Natural killer cell (primary cell): ENCODE measurements at regions not wholly inside any gene's neighbourhood (a gene's known extent, or its start where the extent isn't known, plus 50 kb on each side); places are given as distances from the start of the nearest gene placed in this dataset.

ENCODE experiments used
- ATAC-seq, 3 donors: fragments of 150-1000 bp in 2 of 3; fragments of 200-7000 bp in 1 of 3; cut with Tn5 transposase; 1 replicate in 1 of 3; 2 replicates in 2 of 3; pipeline ENCODE4 v1.10.0; 2021; ENCODE audit warnings: mild to moderate bottlenecking in 2 of 3, moderate library complexity in 2 of 3
- DNase-seq, 2 donors: peaks; one replicate each; pipeline versions ENCODE4 v3.0.0 to v3.0.0-alpha.2; 2013 to 2021; ENCODE audit warnings: mixed read lengths in 1 of 2
- H3K27ac ChIP-seq: one replicate; pipeline ENCODE4 v1.5.1; 2013; ENCODE audit warnings: mild to moderate bottlenecking, low read length
- H3K27me3 ChIP-seq: one replicate; pipeline ENCODE4 v1.6.1; 2013; ENCODE audit warnings: low read length; ENCODE audit not compliant: control insufficient read depth, insufficient read depth
- H3K36me3 ChIP-seq: one replicate; pipeline ENCODE4 v1.6.1; 2013; ENCODE audit warnings: low read length; ENCODE audit not compliant: control insufficient read depth, insufficient read depth
- H3K4me1 ChIP-seq: one replicate; pipeline ENCODE4 v1.6.1; 2013; ENCODE audit warnings: low read length; ENCODE audit not compliant: control insufficient read depth, insufficient read depth
- H3K4me3 ChIP-seq: one replicate; pipeline ENCODE4 v1.5.1; 2013; ENCODE audit warnings: low read length
- H3K9me3 ChIP-seq: one replicate; pipeline ENCODE4 v1.6.1; 2013; ENCODE audit warnings: low read length; ENCODE audit not compliant: control insufficient read depth, insufficient read depth
- H3K27ac Mint-ChIP-seq, 2 donors: one replicate each; pipeline ENCODE4 v1.8.0; 2022; ENCODE audit warnings: mild to moderate bottlenecking in 2 of 2, mixed read lengths in 2 of 2, moderate library complexity in 1 of 2
- H3K27me3 Mint-ChIP-seq, 2 donors: one replicate each; pipeline ENCODE4 v1.8.0; 2022; ENCODE audit warnings: low read depth in 2 of 2, mixed read lengths in 2 of 2
- H3K36me3 Mint-ChIP-seq: one replicate; pipeline ENCODE4 v1.8.0; 2022; ENCODE audit warnings: mixed read lengths
- H3K4me1 Mint-ChIP-seq, 2 donors: one replicate each; pipeline ENCODE4 v1.8.0; 2022; ENCODE audit warnings: mixed read lengths in 2 of 2
- H3K4me3 Mint-ChIP-seq: one replicate; pipeline ENCODE4 v1.8.0; 2022; ENCODE audit warnings: mild to moderate bottlenecking, moderate library complexity, mixed read lengths
- H3K9me3 Mint-ChIP-seq, 2 donors: one replicate each; pipeline ENCODE4 v1.8.0; 2022; ENCODE audit warnings: mixed read lengths in 2 of 2
- WGBS: methylation state at CpG from one replicate; pipeline ENCODE4 v1.1.7; 2013; ENCODE audit warnings: missing lambda C conversion rate; ENCODE audit not compliant: insufficient coverage; 5-methylcytosine and 5-hydroxymethylcytosine counted together
- intact Hi-C: fragments of 100-400 bp; cut with micrococcal nuclease; formaldehyde crosslinking; loops from one replicate; pipeline ENCODE4 v1.14.2; 2022
- TF ChIP-seq, protein P1 (sequence below): fragments of 200-600 bp; IDR thresholded peaks from one replicate; pipeline ENCODE4 v1.8.0; 2022; ENCODE audit warnings: antibody characterized with exemption

- H3K36me3 ChIP-seq, result peaks cover 23% of the 10 kb centered on the region
- ATAC-seq, result no peak
- no peaks in the 10 kb centered on the region for H3K4me1 ChIP-seq
- WGBS, result 93% methylated on average over 15 of the region's 18 CpGs
- no peaks in the 10 kb centered on the region for H3K9me3 ChIP-seq
- Mint-ChIP-seq H3K36me3 (no peaks in the 10 kb centered on the region), H3K27me3 (no peaks in the 10 kb centered on the region), H3K4me3 (no peak overlapping the region), H3K4me1 (peaks cover 0 to 5% of the 10 kb centered on the region in 2 donors), H3K27ac (no peak overlapping the region), H3K9me3 (no peaks in the 10 kb centered on the region)
- TF ChIP-seq, protein P1, sequence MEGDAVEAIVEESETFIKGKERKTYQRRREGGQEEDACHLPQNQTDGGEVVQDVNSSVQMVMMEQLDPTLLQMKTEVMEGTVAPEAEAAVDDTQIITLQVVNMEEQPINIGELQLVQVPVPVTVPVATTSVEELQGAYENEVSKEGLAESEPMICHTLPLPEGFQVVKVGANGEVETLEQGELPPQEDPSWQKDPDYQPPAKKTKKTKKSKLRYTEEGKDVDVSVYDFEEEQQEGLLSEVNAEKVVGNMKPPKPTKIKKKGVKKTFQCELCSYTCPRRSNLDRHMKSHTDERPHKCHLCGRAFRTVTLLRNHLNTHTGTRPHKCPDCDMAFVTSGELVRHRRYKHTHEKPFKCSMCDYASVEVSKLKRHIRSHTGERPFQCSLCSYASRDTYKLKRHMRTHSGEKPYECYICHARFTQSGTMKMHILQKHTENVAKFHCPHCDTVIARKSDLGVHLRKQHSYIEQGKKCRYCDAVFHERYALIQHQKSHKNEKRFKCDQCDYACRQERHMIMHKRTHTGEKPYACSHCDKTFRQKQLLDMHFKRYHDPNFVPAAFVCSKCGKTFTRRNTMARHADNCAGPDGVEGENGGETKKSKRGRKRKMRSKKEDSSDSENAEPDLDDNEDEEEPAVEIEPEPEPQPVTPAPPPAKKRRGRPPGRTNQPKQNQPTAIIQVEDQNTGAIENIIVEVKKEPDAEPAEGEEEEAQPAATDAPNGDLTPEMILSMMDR, result no peak
- intact Hi-C loops, result no loop called here
- DNase-seq, result no peak
- no peak overlapping the region for H3K27ac ChIP-seq
- H3K27me3 ChIP-seq, result no peaks in the 10 kb centered on the region
- no peak overlapping the region for H3K4me3 ChIP-seq
Measured at GRCh38 chr17:77503916-77504651, 363.3 kb downstream of the SEC14L1 start.

DNA sequence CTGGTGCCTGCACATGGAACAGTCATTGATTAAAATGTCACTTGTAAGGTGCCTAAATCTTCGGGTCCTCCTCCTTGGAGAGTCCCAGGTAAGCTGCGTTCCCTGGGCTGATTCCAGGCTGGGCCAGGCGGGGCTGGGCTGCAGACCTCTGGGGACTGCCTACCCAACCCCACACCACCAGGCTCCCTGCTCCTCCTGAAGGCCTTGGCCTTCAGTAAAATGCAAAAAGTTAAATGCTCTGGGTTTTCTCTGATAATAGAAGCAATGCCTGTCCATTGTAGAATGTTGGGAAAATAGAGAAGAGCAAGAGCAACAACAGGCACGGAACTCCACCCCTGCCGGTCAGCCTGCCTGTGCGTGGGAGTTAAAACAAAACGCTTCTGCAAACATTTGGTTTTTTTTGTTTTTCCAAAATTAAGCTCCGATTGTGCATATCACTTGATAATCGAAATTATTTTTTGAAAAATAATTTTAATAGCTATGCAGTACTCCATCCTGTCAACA is 363.9 kb downstream of the SEC14L1 start:
- TF ChIP-seq, protein P1, result no peak
- no peaks in the 10 kb centered on the region for H3K9me3 ChIP-seq

DNA sequence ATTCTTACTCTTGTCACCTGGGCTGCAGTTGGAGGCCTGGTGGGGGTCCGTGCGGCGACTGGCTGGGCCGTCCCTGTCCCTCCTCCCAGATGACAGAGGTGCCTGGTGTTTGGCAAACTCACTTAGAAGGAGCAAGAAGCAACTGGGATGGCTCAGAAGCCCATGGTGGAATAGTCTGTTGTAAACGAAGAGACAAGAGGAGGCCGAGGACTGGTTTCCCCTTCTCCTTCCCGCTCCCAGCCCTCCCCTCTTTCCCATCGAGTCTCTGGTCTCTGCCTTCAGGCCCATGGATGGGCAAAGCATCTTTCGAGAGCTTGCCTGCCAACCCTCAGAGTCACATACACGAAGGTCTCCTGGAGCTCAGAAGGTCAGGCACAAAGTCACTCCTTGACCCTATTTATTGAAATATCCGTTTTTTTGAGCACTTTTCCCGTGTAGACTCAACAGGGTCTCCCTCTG is 364.4 kb downstream of the SEC14L1 start:
- DNase-seq (no peak), ATAC-seq (no peak)
- H3K9me3 ChIP-seq, result no peaks in the 10 kb centered on the region
- no peaks in the 10 kb centered on the region for H3K27me3 Mint-ChIP-seq
- intact Hi-C loops, result no loop called here
- H3K4me1 ChIP-seq, result no peaks in the 10 kb centered on the region
- H3K36me3 Mint-ChIP-seq, result no peaks in the 10 kb centered on the region
- H3K4me3 Mint-ChIP-seq, result no peak overlapping the region
- H3K36me3 ChIP-seq, result peaks cover 13% of the 10 kb centered on the region
- TF ChIP-seq, protein P1, result no peak
- no peaks in the 10 kb centered on the region for H3K27me3 ChIP-seq
- no peaks in the 10 kb centered on the region for H3K9me3 Mint-ChIP-seq
- no peak overlapping the region for H3K4me3 ChIP-seq
- 93% methylated on average over 12 of the region's 12 CpGs for WGBS
- no peaks in the 10 kb centered on the region for H3K4me1 Mint-ChIP-seq
- no peak overlapping the region for H3K27ac Mint-ChIP-seq
- no peak overlapping the region for H3K27ac ChIP-seq

More for the DNA sequence above, 363.9 kb downstream of the SEC14L1 start:
- ATAC-seq (no peak), DNase-seq (no peak)
- Histone ChIP-seq H3K27ac (no peak overlapping the region), H3K4me3 (no peak overlapping the region), H3K4me1 (no peaks in the 10 kb centered on the region), H3K27me3 (no peaks in the 10 kb centered on the region), H3K36me3 (peaks cover 17% of the 10 kb centered on the region)
- Mint-ChIP-seq H3K9me3 (no peaks in the 10 kb centered on the region), H3K27me3 (no peaks in the 10 kb centered on the region), H3K36me3 (no peaks in the 10 kb centered on the region), H3K4me3 (no peak overlapping the region), H3K27ac (no peak overlapping the region), H3K4me1 (no peaks in the 10 kb centered on the region)
- intact Hi-C loops, result no loop called here
- 96% methylated on average over 9 of the region's 9 CpGs for WGBS
